Activated T-cell treated with anti-CD3 and anti-CD28 coated beads, Interleukin-2, amount 50 U/mL, for 72 hours (primary cell): ENCODE measurements at regions not wholly inside any gene's neighbourhood (a gene's known extent, or its start where the extent isn't known, plus 50 kb on each side); places are given as distances from the start of the nearest gene placed in this dataset.

ENCODE experiments used
- ATAC-seq, 2 donors: fragments of 150-1000 bp; cut with Tn5 transposase; replicated peaks in 1 of 2; 2 replicates each; pipeline ENCODE4 v1.10.0; 2021; ENCODE audit warnings: moderate library complexity in 2 of 2, mild to moderate bottlenecking in 1 of 2
- DNase-seq, 2 donors: peaks; one replicate each; pipeline ENCODE4 v3.0.0; 2021 to 2022; ENCODE audit warnings: mixed read lengths in 1 of 2
- H3K27ac Mint-ChIP-seq: one replicate; pipeline ENCODE4 v1.8.0; 2022; ENCODE audit warnings: mild to moderate bottlenecking, moderate library complexity, mixed read lengths
- H3K27me3 Mint-ChIP-seq: one replicate; pipeline ENCODE4 v1.8.0; 2022; ENCODE audit warnings: low read depth, mixed read lengths
- H3K36me3 Mint-ChIP-seq, 2 donors: one replicate each; pipeline ENCODE4 v1.8.0; 2022; ENCODE audit warnings: mixed read lengths in 2 of 2, mild to moderate bottlenecking in 1 of 2; ENCODE audit not compliant: insufficient read depth in 2 of 2
- H3K4me1 Mint-ChIP-seq: one replicate; pipeline ENCODE4 v1.8.0; 2022; ENCODE audit warnings: low read depth, mixed read lengths
- H3K4me3 Mint-ChIP-seq, 2 donors: one replicate each; pipeline ENCODE4 v1.8.0; 2022; ENCODE audit warnings: mild to moderate bottlenecking in 2 of 2, mixed read lengths in 2 of 2, moderate library complexity in 2 of 2
- H3K9me3 Mint-ChIP-seq, 2 donors: one replicate each; pipeline ENCODE4 v1.8.0; 2022; ENCODE audit warnings: mixed read lengths in 2 of 2

GRCh38 chr12:93186131-93186530 lies 191.6 kb upstream of the NUDT4 start:
- Mint-ChIP-seq H3K27ac (no peak overlapping the region), H3K4me3 (no peak overlapping the region), H3K36me3 (peaks cover 0 to 5% of the 10 kb centered on the region in 2 donors), H3K9me3 (peaks cover 0 to 4% of the 10 kb centered on the region in 2 donors), H3K4me1 (peaks cover 26% of the 10 kb centered on the region), H3K27me3 (no peaks in the 10 kb centered on the region)
- DNase-seq (no peak), ATAC-seq (peak in 1 of 2 donors; percentile 45)

GRCh38 chr12:93186621-93187020 lies 191.1 kb upstream of the NUDT4 start:
- H3K4me3 Mint-ChIP-seq = no peak overlapping the region
- H3K4me1 Mint-ChIP-seq = peaks cover 26% of the 10 kb centered on the region
- no peaks in the 10 kb centered on the region for H3K27me3 Mint-ChIP-seq
- peaks cover 0 to 5% of the 10 kb centered on the region in 2 donors for H3K36me3 Mint-ChIP-seq
- no peak overlapping the region for H3K27ac Mint-ChIP-seq
- DNase-seq (no peak), ATAC-seq (no peak)
- peaks cover 0 to 4% of the 10 kb centered on the region in 2 donors for H3K9me3 Mint-ChIP-seq

- H3K4me1 Mint-ChIP-seq = peaks cover 2% of the 10 kb centered on the region
- no peak overlapping the region for H3K27ac Mint-ChIP-seq
- H3K4me3 Mint-ChIP-seq = no peak overlapping the region
- peaks cover 0 to 5% of the 10 kb centered on the region in 2 donors for H3K36me3 Mint-ChIP-seq
- ATAC-seq = no peak
- no peak for DNase-seq
- peaks cover 1 to 8% of the 10 kb centered on the region in 2 donors for H3K9me3 Mint-ChIP-seq
- no peaks in the 10 kb centered on the region for H3K27me3 Mint-ChIP-seq
Measured at GRCh38 chr12:93191423-93191822, 186.3 kb upstream of the NUDT4 start.

GRCh38 chr12:93191956-93192355 lies 185.8 kb upstream of the NUDT4 start:
- peaks cover 1 to 8% of the 10 kb centered on the region in 2 donors for H3K9me3 Mint-ChIP-seq
- H3K4me1 Mint-ChIP-seq = no peaks in the 10 kb centered on the region
- H3K27me3 Mint-ChIP-seq = no peaks in the 10 kb centered on the region
- ATAC-seq (no peak), DNase-seq (no peak)
- H3K36me3 Mint-ChIP-seq = peaks cover 0 to 5% of the 10 kb centered on the region in 2 donors
- no peak overlapping the region for H3K4me3 Mint-ChIP-seq
- no peak overlapping the region for H3K27ac Mint-ChIP-seq

- DNase-seq (no peak), ATAC-seq (no peak)
- peaks cover 1 to 8% of the 10 kb centered on the region in 2 donors for H3K9me3 Mint-ChIP-seq
- no peak overlapping the region for H3K4me3 Mint-ChIP-seq
- no peaks in the 10 kb centered on the region for H3K4me1 Mint-ChIP-seq
- peaks cover 4% of the 10 kb centered on the region for H3K27me3 Mint-ChIP-seq
- H3K27ac Mint-ChIP-seq = no peak overlapping the region
- H3K36me3 Mint-ChIP-seq = peaks cover 0 to 5% of the 10 kb centered on the region in 2 donors
Measured at GRCh38 chr12:93192878-93193277, 184.8 kb upstream of the NUDT4 start.

- no peak overlapping the region for H3K4me3 Mint-ChIP-seq
- H3K36me3 Mint-ChIP-seq = peaks cover 0 to 5% of the 10 kb centered on the region in 2 donors
- peaks cover 1 to 8% of the 10 kb centered on the region in 2 donors for H3K9me3 Mint-ChIP-seq
- no peak overlapping the region for H3K27ac Mint-ChIP-seq
- DNase-seq (no peak), ATAC-seq (no peak)
- H3K4me1 Mint-ChIP-seq = no peaks in the 10 kb centered on the region
- peaks cover 20% of the 10 kb centered on the region for H3K27me3 Mint-ChIP-seq
Measured at GRCh38 chr12:93195511-93195910, 182.2 kb upstream of the NUDT4 start.

GRCh38 chr12:93197067-93197593 lies 180.6 kb upstream of the NUDT4 start:
- DNase-seq = no peak
- Mint-ChIP-seq H3K36me3 (peaks cover 0 to 5% of the 10 kb centered on the region in 2 donors), H3K9me3 (peaks cover 1 to 8% of the 10 kb centered on the region in 2 donors), H3K4me1 (no peaks in the 10 kb centered on the region), H3K4me3 (no peak overlapping the region), H3K27ac (no peak overlapping the region), H3K27me3 (peaks cover 20% of the 10 kb centered on the region)
- no peak for ATAC-seq

GRCh38 chr12:93198086-93198485 lies 179.6 kb upstream of the NUDT4 start:
- no peak for DNase-seq
- H3K4me3 Mint-ChIP-seq = no peak overlapping the region
- peaks cover 20% of the 10 kb centered on the region for H3K27me3 Mint-ChIP-seq
- H3K36me3 Mint-ChIP-seq = peaks cover 0 to 5% of the 10 kb centered on the region in 2 donors
- no peak overlapping the region for H3K27ac Mint-ChIP-seq
- peaks cover 1 to 8% of the 10 kb centered on the region in 2 donors for H3K9me3 Mint-ChIP-seq
- no peak for ATAC-seq
- no peaks in the 10 kb centered on the region for H3K4me1 Mint-ChIP-seq

GRCh38 chr12:93199831-93200236 lies 177.9 kb upstream of the NUDT4 start:
- H3K4me1 Mint-ChIP-seq = no peaks in the 10 kb centered on the region
- H3K27ac Mint-ChIP-seq = no peak overlapping the region
- H3K9me3 Mint-ChIP-seq = peaks cover 0 to under 1% of the 10 kb centered on the region in 2 donors
- ATAC-seq (no peak), DNase-seq (no peak)
- peaks cover 20% of the 10 kb centered on the region for H3K27me3 Mint-ChIP-seq
- no peak overlapping the region for H3K4me3 Mint-ChIP-seq
- no peaks in the 10 kb centered on the region for H3K36me3 Mint-ChIP-seq

- Mint-ChIP-seq H3K27ac (no peak overlapping the region), H3K4me3 (no peak overlapping the region), H3K4me1 (no peaks in the 10 kb centered on the region), H3K27me3 (peaks cover 20% of the 10 kb centered on the region), H3K9me3 (no peaks in the 10 kb centered on the region), H3K36me3 (no peaks in the 10 kb centered on the region)
- ATAC-seq (no peak), DNase-seq (no peak)
Measured at GRCh38 chr12:93200291-93200917, 177.3 kb upstream of the NUDT4 start.

- H3K36me3 Mint-ChIP-seq = no peaks in the 10 kb centered on the region
- ATAC-seq = no peak
- no peaks in the 10 kb centered on the region for H3K4me1 Mint-ChIP-seq
Measured at GRCh38 chr12:93201990-93202389, 175.7 kb upstream of the NUDT4 start.

GRCh38 chr12:93202688-93203087 lies 175.0 kb upstream of the NUDT4 start:
- ATAC-seq (no peak), DNase-seq (no peak)
- Mint-ChIP-seq H3K4me3 (no peak overlapping the region), H3K9me3 (peaks cover 0 to under 1% of the 10 kb centered on the region in 2 donors), H3K36me3 (no peaks in the 10 kb centered on the region), H3K4me1 (no peaks in the 10 kb centered on the region), H3K27ac (no peak overlapping the region), H3K27me3 (peaks cover 18% of the 10 kb centered on the region)

More at GRCh38 chr12:93201990-93202389, 175.7 kb upstream of the NUDT4 start:
- Mint-ChIP-seq H3K4me3 (no peak overlapping the region), H3K27ac (no peak overlapping the region), H3K9me3 (no peaks in the 10 kb centered on the region), H3K27me3 (peaks cover 20% of the 10 kb centered on the region)
- DNase-seq = no peak

- H3K4me3 Mint-ChIP-seq = no peak overlapping the region
- H3K27ac Mint-ChIP-seq = no peak overlapping the region
- ATAC-seq (no peak), DNase-seq (no peak)
- H3K9me3 Mint-ChIP-seq = peaks cover 0 to 1% of the 10 kb centered on the region in 2 donors
- no peaks in the 10 kb centered on the region for H3K36me3 Mint-ChIP-seq
- H3K27me3 Mint-ChIP-seq = peaks cover 12% of the 10 kb centered on the region
- H3K4me1 Mint-ChIP-seq = no peaks in the 10 kb centered on the region
Measured at GRCh38 chr12:93203361-93203760, 174.4 kb upstream of the NUDT4 start.

GRCh38 chr12:93204896-93205295 lies 172.8 kb upstream of the NUDT4 start:
- H3K4me3 Mint-ChIP-seq = no peak overlapping the region
- H3K27ac Mint-ChIP-seq = no peak overlapping the region
- H3K36me3 Mint-ChIP-seq = no peaks in the 10 kb centered on the region
- H3K4me1 Mint-ChIP-seq = no peaks in the 10 kb centered on the region
- H3K9me3 Mint-ChIP-seq = peaks cover 0 to 4% of the 10 kb centered on the region in 2 donors
- ATAC-seq (no peak), DNase-seq (no peak)
- peaks cover 5% of the 10 kb centered on the region for H3K27me3 Mint-ChIP-seq
